Astrocyte (in vitro differentiated cells and primary cell): ENCODE measurements at regions not wholly inside any gene's neighbourhood (a gene's known extent, or its start where the extent isn't known, plus 50 kb on each side); places are given as distances from the start of the nearest gene placed in this dataset.

Experiments used
- DNase-seq: peaks from one replicate; pipeline ENCODE4 v3.0.0-alpha.2; 2010; ENCODE audit warnings: low read depth
- FAIRE-seq: peaks from 2 replicates; lab custom pipeline; 2011; peaks lifted over from hg19 to GRCh38; lab: Jason Lieb, UNC
- H2AFZ ChIP-seq: 2 replicates; pipeline ENCODE4 v1.6.0; 2012; ENCODE audit warnings: low read depth, low read length, inconsistent platforms
- H3K27ac ChIP-seq: 2 replicates; pipeline ENCODE4 v1.5.1; 2011; ENCODE audit warnings: low read depth, low read length, inconsistent platforms
- H3K27me3 ChIP-seq: 2 replicates; pipeline ENCODE4 v1.6.0; 2011; ENCODE audit warnings: low read length, inconsistent platforms; ENCODE audit not compliant: insufficient read depth
- H3K36me3 ChIP-seq: 2 replicates; pipeline ENCODE4 v1.5.1; 2011; ENCODE audit warnings: low read length, inconsistent platforms; ENCODE audit not compliant: insufficient read depth
- H3K4me1 ChIP-seq: 2 replicates; pipeline ENCODE4 v1.5.1; 2011; ENCODE audit warnings: low read length, inconsistent platforms; ENCODE audit not compliant: insufficient read depth
- H3K4me2 ChIP-seq: 2 replicates; pipeline ENCODE4 v1.6.0; 2012; ENCODE audit warnings: low read length, inconsistent platforms
- H3K4me3 ChIP-seq: 2 replicates; pipeline ENCODE4 v1.5.1; 2011; ENCODE audit warnings: low read depth, mild to moderate bottlenecking, low read length, inconsistent platforms; ENCODE audit not compliant: insufficient read depth
- H3K79me2 ChIP-seq: 2 replicates; pipeline ENCODE4 v1.6.0; 2012; ENCODE audit warnings: mild to moderate bottlenecking, low read length, inconsistent platforms; ENCODE audit not compliant: insufficient read depth
- H3K9ac ChIP-seq: 2 replicates; pipeline ENCODE4 v1.6.0; 2012; ENCODE audit warnings: mild to moderate bottlenecking, low read length, inconsistent platforms
- H3K9me3 ChIP-seq: 2 replicates; pipeline ENCODE4 v1.5.1; 2012; ENCODE audit warnings: low read depth, mild to moderate bottlenecking, low read length, inconsistent platforms; ENCODE audit not compliant: insufficient read depth
- H4K20me1 ChIP-seq: 2 replicates; pipeline ENCODE4 v1.6.0; 2012; ENCODE audit warnings: low read length, inconsistent platforms; ENCODE audit not compliant: insufficient read depth
- H3K27ac Mint-ChIP-seq: one replicate; pipeline ENCODE4 v1.8.0; 2021; ENCODE audit warnings: mild to moderate bottlenecking, mixed read lengths; ENCODE audit not compliant: unreplicated experiment
- H3K27me3 Mint-ChIP-seq: one replicate; pipeline ENCODE4 v1.8.0; 2021; ENCODE audit warnings: low read depth, mixed read lengths; ENCODE audit not compliant: unreplicated experiment
- H3K36me3 Mint-ChIP-seq: one replicate; pipeline ENCODE4 v1.8.0; 2021; ENCODE audit warnings: low read depth, mixed read lengths; ENCODE audit not compliant: unreplicated experiment
- H3K4me1 Mint-ChIP-seq: one replicate; pipeline ENCODE4 v1.8.0; 2021; ENCODE audit warnings: low read depth, mixed read lengths; ENCODE audit not compliant: unreplicated experiment
- H3K4me3 Mint-ChIP-seq: one replicate; pipeline ENCODE4 v1.8.0; 2021; ENCODE audit warnings: mild to moderate bottlenecking, moderate library complexity, mixed read lengths; ENCODE audit not compliant: unreplicated experiment
- H3K9me3 Mint-ChIP-seq: one replicate; pipeline ENCODE4 v1.8.0; 2021; ENCODE audit warnings: mild to moderate bottlenecking, mixed read lengths; ENCODE audit not compliant: unreplicated experiment
- EZH2 ChIP-seq: IDR thresholded peaks from 2 replicates; pipeline ENCODE4 v1.6.1; 2012; ENCODE audit warnings: mild to moderate bottlenecking, low read length, inconsistent platforms; ENCODE audit not compliant: insufficient read depth
- TF ChIP-seq, protein P1 (sequence below): IDR thresholded peaks from 2 replicates; pipeline ENCODE4 v1.5.1; 2011; ENCODE audit warnings: low read depth, mild to moderate bottlenecking, inconsistent platforms, low read length, moderate library complexity; ENCODE audit not compliant: insufficient read depth

GRCh38 chr20:24872291-24873024, 76.6 kb upstream of the CST7 start:
- Histone ChIP-seq H3K79me2 (no peaks in the 10 kb centered on the region), H3K27ac (no peak overlapping the region), H3K4me2 (no peak overlapping the region), H3K36me3 (no peaks in the 10 kb centered on the region), H2AFZ (no peak overlapping the region), H3K27me3 (no peaks in the 10 kb centered on the region), H3K4me3 (no peak overlapping the region), H4K20me1 (no peaks in the 10 kb centered on the region), H3K4me1 (no peaks in the 10 kb centered on the region), H3K9me3 (no peaks in the 10 kb centered on the region), H3K9ac (no peak overlapping the region)
- H3K4me1 Mint-ChIP-seq = peaks cover 4% of the 10 kb centered on the region
- no peak for TF ChIP-seq EZH2
- TF ChIP-seq, protein P1, sequence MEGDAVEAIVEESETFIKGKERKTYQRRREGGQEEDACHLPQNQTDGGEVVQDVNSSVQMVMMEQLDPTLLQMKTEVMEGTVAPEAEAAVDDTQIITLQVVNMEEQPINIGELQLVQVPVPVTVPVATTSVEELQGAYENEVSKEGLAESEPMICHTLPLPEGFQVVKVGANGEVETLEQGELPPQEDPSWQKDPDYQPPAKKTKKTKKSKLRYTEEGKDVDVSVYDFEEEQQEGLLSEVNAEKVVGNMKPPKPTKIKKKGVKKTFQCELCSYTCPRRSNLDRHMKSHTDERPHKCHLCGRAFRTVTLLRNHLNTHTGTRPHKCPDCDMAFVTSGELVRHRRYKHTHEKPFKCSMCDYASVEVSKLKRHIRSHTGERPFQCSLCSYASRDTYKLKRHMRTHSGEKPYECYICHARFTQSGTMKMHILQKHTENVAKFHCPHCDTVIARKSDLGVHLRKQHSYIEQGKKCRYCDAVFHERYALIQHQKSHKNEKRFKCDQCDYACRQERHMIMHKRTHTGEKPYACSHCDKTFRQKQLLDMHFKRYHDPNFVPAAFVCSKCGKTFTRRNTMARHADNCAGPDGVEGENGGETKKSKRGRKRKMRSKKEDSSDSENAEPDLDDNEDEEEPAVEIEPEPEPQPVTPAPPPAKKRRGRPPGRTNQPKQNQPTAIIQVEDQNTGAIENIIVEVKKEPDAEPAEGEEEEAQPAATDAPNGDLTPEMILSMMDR = no peak
- DNase-seq (no peak), FAIRE-seq (no peak)
- H3K27ac Mint-ChIP-seq = no peak overlapping the region
- peaks cover 3% of the 10 kb centered on the region for H3K9me3 Mint-ChIP-seq
- H3K27me3 Mint-ChIP-seq = peaks cover 26% of the 10 kb centered on the region
- H3K4me3 Mint-ChIP-seq = no peak overlapping the region
- H3K36me3 Mint-ChIP-seq = peaks cover 1% of the 10 kb centered on the region

- FAIRE-seq = no peak
- Histone ChIP-seq H4K20me1 (no peaks in the 10 kb centered on the region), H3K9ac (no peak overlapping the region), H3K36me3 (no peaks in the 10 kb centered on the region), H3K27me3 (no peaks in the 10 kb centered on the region), H3K4me3 (no peak overlapping the region), H3K4me1 (no peaks in the 10 kb centered on the region), H3K27ac (no peak overlapping the region), H3K79me2 (no peaks in the 10 kb centered on the region), H2AFZ (no peak overlapping the region), H3K9me3 (no peaks in the 10 kb centered on the region), H3K4me2 (no peak overlapping the region)
- Mint-ChIP-seq H3K4me3 (no peak overlapping the region), H3K27ac (no peak overlapping the region), H3K9me3 (peaks cover 3% of the 10 kb centered on the region), H3K27me3 (peaks cover 22% of the 10 kb centered on the region), H3K36me3 (peaks cover 1% of the 10 kb centered on the region), H3K4me1 (peaks cover 4% of the 10 kb centered on the region)
- no peak for TF ChIP-seq EZH2
- TF ChIP-seq, protein P1 = no peak
- no peak for DNase-seq
Observed at GRCh38 chr20:24873025-24873620, 75.9 kb upstream of the CST7 start.

GRCh38 chr20:24875078-24875477, 74.0 kb upstream of the CST7 start:
- Histone ChIP-seq H3K79me2 (no peaks in the 10 kb centered on the region), H3K36me3 (no peaks in the 10 kb centered on the region), H3K4me2 (no peak overlapping the region), H3K4me1 (no peaks in the 10 kb centered on the region), H3K27ac (no peak overlapping the region), H3K27me3 (no peaks in the 10 kb centered on the region), H3K9ac (no peak overlapping the region), H2AFZ (no peak overlapping the region), H3K9me3 (no peaks in the 10 kb centered on the region), H4K20me1 (no peaks in the 10 kb centered on the region), H3K4me3 (no peak overlapping the region)
- Mint-ChIP-seq H3K4me1 (peaks cover 4% of the 10 kb centered on the region), H3K36me3 (no peaks in the 10 kb centered on the region), H3K4me3 (no peak overlapping the region), H3K27ac (no peak overlapping the region), H3K27me3 (peaks cover 17% of the 10 kb centered on the region), H3K9me3 (no peaks in the 10 kb centered on the region)
- TF ChIP-seq, protein P1 = no peak
- no peak for TF ChIP-seq EZH2
- no peak for FAIRE-seq
- no peak for DNase-seq
